Esophagus muscularis mucosa (tissue), 3 donors: ENCODE measurements at regions not wholly inside any gene's neighbourhood (a gene's known extent, or its start where the extent isn't known, plus 50 kb on each side); places are given as distances from the start of the nearest gene placed in this dataset.

Experiments
- CTCF ChIP-seq, 3 experiments: fragments of 200-600 bp in 2 of 3; fragments of 450-650 bp in 1 of 3; sonication (generic) in 2 of 3; IDR thresholded peaks; one replicate each; pipeline ENCODE4 v1.5.1; 2017 to 2019; ENCODE audit warnings: antibody characterized with exemption in 3 of 3, mild to moderate bottlenecking in 2 of 3, moderate library complexity in 1 of 3
- EP300 ChIP-seq: sonication (generic); formaldehyde crosslinking; IDR thresholded peaks from one replicate; pipeline ENCODE4 v1.6.1; 2017; ENCODE audit warnings: antibody characterized with exemption

GRCh38 chr4:19562456-19562855, 689.2 kb upstream of the SLIT2 start:
- TF ChIP-seq CTCF (IDR thresholded peaks at IDR 0.05) = no peak
- TF ChIP-seq EP300 = no peak
